ENCODE measurements at regions not wholly inside any gene's neighbourhood (a gene's known extent, or its start where the extent isn't known, plus 50 kb on each side); places are given as distances from the start of the nearest gene placed in this dataset.
"Not testable (repeated sequence)": the region's sequence is repeated elsewhere in the genome, so short reads cannot be mapped to it uniquely, and the experiment has no call there.

DNA sequence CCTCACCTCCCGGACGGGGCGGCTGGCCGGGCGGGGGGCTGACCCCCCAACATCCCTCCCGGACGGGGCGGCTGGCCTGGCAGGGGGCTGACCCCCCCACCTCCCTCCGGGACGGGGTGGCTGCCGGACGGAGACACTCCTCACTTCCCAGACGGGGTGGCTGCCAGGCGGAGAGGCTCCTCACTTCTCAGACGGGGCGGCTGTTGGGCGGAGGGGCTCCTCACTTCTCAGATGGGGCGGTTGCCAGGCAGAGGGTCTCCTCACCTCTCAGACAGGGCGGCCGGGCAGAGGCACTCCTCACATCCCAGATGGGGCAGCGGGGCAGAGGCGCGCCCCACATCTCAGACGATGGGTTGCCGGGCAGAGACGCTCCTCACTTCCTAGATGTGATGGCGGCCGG is 1280.7 kb upstream of the SEL1L start:
- H3K27ac Mint-ChIP-seq; H3K4me1 Mint-ChIP-seq; H3K27me3 Mint-ChIP-seq (ENCODE audit: low read depth); ATAC-seq; DNase-seq (ENCODE audit: low spot score); CTCF ChIA-PET; H3K36me3 Mint-ChIP-seq; H3K4me3 Mint-ChIP-seq; H3K9me3 Mint-ChIP-seq; POLR2A ChIA-PET: not testable (repeated sequence)

DNA sequence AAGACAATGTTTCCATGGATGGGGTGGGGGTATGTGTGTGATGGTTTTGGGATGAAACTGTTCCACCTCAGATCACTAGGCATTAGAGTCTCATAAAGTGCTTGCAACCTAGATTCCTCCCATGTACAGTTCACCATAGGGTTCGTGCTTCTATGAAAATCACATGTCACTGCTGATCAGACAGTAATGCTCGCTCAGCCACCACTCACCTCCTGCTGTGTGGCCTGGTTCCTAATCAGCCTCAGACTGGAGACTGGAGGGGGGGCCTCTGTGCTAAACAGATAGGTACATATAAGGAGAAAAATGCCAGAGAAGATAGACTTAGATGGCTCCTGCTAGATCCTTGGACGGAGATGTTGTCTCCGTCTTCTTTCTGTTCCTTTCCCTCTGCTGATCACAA is 1296.9 kb upstream of the SEL1L start:
- Mint-ChIP-seq H3K4me1 (peaks cover 5% of the 10 kb centered on the region), H3K36me3 (no peaks in the 10 kb centered on the region), H3K9me3 (no peaks in the 10 kb centered on the region), H3K4me3 (no peak overlapping the region), H3K27ac (no peak overlapping the region), H3K27me3 (ENCODE audit: low read depth) (no peaks in the 10 kb centered on the region)
- no peak for ATAC-seq
- ChIA-PET CTCF (interaction anchor here (0.5 kb wide), 1 partner anchor 405 kb away, joined by 3 read pairs; no protein-coding TSS in a partner anchor), POLR2A (no interaction called here)
- TF ChIP-seq, protein P1, sequence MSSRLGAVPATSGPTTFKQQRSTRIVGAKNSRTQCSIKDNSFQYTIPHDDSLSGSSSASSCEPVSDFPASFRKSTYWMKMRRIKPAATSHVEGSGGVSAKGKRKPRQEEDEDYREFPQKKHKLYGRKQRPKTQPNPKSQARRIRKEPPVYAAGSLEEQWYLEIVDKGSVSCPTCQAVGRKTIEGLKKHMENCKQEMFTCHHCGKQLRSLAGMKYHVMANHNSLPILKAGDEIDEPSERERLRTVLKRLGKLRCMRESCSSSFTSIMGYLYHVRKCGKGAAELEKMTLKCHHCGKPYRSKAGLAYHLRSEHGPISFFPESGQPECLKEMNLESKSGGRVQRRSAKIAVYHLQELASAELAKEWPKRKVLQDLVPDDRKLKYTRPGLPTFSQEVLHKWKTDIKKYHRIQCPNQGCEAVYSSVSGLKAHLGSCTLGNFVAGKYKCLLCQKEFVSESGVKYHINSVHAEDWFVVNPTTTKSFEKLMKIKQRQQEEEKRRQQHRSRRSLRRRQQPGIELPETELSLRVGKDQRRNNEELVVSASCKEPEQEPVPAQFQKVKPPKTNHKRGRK (CRISPR knock-in tag; IDR thresholded peaks at IDR 0.05; ENCODE audit: borderline replicate concordance) = no peak
- TF ChIP-seq, protein P2, sequence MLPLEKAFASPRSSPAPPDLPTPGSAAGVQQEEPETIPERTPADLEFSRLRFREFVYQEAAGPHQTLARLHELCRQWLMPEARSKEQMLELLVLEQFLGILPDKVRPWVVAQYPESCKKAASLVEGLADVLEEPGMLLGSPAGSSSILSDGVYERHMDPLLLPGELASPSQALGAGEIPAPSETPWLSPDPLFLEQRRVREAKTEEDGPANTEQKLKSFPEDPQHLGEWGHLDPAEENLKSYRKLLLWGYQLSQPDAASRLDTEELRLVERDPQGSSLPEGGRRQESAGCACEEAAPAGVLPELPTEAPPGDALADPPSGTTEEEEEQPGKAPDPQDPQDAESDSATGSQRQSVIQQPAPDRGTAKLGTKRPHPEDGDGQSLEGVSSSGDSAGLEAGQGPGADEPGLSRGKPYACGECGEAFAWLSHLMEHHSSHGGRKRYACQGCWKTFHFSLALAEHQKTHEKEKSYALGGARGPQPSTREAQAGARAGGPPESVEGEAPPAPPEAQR (CRISPR knock-in tag; IDR thresholded peaks at IDR 0.05) = no peak
- TF ChIP-seq, protein P3, sequence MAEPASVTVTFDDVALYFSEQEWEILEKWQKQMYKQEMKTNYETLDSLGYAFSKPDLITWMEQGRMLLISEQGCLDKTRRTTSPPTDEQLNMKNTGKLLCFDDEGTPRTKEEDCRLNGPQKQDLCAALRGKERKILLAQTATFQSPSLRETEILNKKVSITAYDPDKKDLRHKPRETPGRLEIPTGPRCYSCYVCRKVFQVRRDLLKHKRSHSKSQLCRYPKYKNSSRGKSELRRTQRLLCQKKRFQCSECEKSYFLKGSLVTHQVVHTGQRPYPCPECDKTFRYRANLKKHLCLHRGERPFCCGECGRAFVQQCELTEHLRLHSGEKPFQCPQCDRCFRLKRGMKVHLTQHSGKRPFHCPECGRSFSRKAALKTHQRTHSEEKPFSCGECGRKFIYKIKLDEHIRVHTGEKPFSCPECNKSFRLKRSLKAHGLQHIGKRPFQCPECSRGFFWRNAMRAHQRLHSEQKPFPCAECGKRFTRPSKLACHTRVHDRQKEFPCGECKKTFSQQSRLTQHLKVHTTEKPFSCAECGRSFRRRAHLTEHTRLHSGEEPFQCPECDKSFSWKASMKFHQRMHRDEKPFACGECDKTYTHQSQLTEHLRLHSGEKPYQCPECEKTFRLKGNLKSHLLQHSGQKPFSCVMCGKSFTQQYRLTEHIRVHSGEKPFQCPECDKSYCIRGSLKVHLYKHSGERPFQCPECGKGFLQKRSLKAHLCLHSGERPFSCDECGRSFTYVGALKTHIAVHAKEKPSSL (CRISPR knock-in tag; conservative IDR thresholded peaks at IDR 0.05) = no peak
- TF ChIP-seq RELA (CRISPR knock-in tag; IDR thresholded peaks at IDR 0.05; ENCODE audit: borderline replicate concordance) (no peak), CREM (CRISPR knock-in tag; IDR thresholded peaks at IDR 0.05) (no peak), NR1H2 (CRISPR knock-in tag; IDR thresholded peaks at IDR 0.05) (no peak), ZNF263 (CRISPR knock-in tag; IDR thresholded peaks at IDR 0.05; ENCODE audit: low read depth) (no peak), TCF7 (CRISPR knock-in tag; IDR thresholded peaks at IDR 0.05; ENCODE audit: low read depth) (no peak), ZNF317 (CRISPR knock-in tag; IDR thresholded peaks at IDR 0.05; ENCODE audit: borderline replicate concordance, low read depth) (no peak), RORB (CRISPR knock-in tag; IDR thresholded peaks at IDR 0.05) (no peak), TEAD4 (CRISPR knock-in tag; IDR thresholded peaks at IDR 0.05) (no peak), FOXP1 (CRISPR knock-in tag; IDR thresholded peaks at IDR 0.05; ENCODE audit: borderline replicate concordance) (no peak), PRRX2 (CRISPR knock-in tag; IDR thresholded peaks at IDR 0.05) (no peak), FOXJ3 (CRISPR knock-in tag; IDR thresholded peaks at IDR 0.05; ENCODE audit: borderline replicate concordance) (no peak)
- TF ChIP-seq, protein P4, sequence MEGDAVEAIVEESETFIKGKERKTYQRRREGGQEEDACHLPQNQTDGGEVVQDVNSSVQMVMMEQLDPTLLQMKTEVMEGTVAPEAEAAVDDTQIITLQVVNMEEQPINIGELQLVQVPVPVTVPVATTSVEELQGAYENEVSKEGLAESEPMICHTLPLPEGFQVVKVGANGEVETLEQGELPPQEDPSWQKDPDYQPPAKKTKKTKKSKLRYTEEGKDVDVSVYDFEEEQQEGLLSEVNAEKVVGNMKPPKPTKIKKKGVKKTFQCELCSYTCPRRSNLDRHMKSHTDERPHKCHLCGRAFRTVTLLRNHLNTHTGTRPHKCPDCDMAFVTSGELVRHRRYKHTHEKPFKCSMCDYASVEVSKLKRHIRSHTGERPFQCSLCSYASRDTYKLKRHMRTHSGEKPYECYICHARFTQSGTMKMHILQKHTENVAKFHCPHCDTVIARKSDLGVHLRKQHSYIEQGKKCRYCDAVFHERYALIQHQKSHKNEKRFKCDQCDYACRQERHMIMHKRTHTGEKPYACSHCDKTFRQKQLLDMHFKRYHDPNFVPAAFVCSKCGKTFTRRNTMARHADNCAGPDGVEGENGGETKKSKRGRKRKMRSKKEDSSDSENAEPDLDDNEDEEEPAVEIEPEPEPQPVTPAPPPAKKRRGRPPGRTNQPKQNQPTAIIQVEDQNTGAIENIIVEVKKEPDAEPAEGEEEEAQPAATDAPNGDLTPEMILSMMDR (IDR thresholded peaks at IDR 0.05) = no peak
- TF ChIP-seq, protein P5, sequence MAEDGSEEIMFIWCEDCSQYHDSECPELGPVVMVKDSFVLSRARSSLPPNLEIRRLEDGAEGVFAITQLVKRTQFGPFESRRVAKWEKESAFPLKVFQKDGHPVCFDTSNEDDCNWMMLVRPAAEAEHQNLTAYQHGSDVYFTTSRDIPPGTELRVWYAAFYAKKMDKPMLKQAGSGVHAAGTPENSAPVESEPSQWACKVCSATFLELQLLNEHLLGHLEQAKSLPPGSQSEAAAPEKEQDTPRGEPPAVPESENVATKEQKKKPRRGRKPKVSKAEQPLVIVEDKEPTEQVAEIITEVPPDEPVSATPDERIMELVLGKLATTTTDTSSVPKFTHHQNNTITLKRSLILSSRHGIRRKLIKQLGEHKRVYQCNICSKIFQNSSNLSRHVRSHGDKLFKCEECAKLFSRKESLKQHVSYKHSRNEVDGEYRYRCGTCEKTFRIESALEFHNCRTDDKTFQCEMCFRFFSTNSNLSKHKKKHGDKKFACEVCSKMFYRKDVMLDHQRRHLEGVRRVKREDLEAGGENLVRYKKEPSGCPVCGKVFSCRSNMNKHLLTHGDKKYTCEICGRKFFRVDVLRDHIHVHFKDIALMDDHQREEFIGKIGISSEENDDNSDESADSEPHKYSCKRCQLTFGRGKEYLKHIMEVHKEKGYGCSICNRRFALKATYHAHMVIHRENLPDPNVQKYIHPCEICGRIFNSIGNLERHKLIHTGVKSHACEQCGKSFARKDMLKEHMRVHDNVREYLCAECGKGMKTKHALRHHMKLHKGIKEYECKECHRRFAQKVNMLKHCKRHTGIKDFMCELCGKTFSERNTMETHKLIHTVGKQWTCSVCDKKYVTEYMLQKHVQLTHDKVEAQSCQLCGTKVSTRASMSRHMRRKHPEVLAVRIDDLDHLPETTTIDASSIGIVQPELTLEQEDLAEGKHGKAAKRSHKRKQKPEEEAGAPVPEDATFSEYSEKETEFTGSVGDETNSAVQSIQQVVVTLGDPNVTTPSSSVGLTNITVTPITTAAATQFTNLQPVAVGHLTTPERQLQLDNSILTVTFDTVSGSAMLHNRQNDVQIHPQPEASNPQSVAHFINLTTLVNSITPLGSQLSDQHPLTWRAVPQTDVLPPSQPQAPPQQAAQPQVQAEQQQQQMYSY (CRISPR knock-in tag; IDR thresholded peaks at IDR 0.05) = no peak
- no peak for DNase-seq (ENCODE audit: low spot score)

Data from WTC11 (cell line).